ENCODE measurements at regions not wholly inside any gene's neighbourhood (a gene's known extent, or its start where the extent isn't known, plus 50 kb on each side); places are given as distances from the start of the nearest gene placed in this dataset.

- no peak for TF ChIP-seq CTCF (IDR thresholded peaks at IDR 0.05)
Observed at GRCh38 chr2:219902891-219903552, 275.6 kb downstream of the SLC4A3 start.

- no peak for TF ChIP-seq CTCF (IDR thresholded peaks at IDR 0.05)
Observed at GRCh38 chr2:219905640-219906039, 278.2 kb downstream of the SLC4A3 start.

- no peak for TF ChIP-seq CTCF (IDR thresholded peaks at IDR 0.05)
Observed at GRCh38 chr2:219906114-219907010, 278.9 kb downstream of the SLC4A3 start.

GRCh38 chr2:219907011-219907365 is 279.6 kb downstream of the SLC4A3 start:
- TF ChIP-seq CTCF (IDR thresholded peaks at IDR 0.05), result no peak

- no peak for TF ChIP-seq CTCF (IDR thresholded peaks at IDR 0.05)
Observed at GRCh38 chr2:219908538-219908937, 281.1 kb downstream of the SLC4A3 start.

- no peak for TF ChIP-seq CTCF (IDR thresholded peaks at IDR 0.05)
Observed at GRCh38 chr2:219911541-219911940, 284.1 kb downstream of the SLC4A3 start.

GRCh38 chr2:219912491-219912921 is 285.1 kb downstream of the SLC4A3 start:
- TF ChIP-seq CTCF (IDR thresholded peaks at IDR 0.05), result no peak

Measured in LNCAP (cell line).